ENCODE measurements at regions not wholly inside any gene's neighbourhood (a gene's known extent, or its start where the extent isn't known, plus 50 kb on each side); places are given as distances from the start of the nearest gene placed in this dataset.
"Not testable (repeated sequence)": the region's sequence is repeated elsewhere in the genome, so short reads cannot be mapped to it uniquely, and the experiment has no call there.

GRCh38 chr9:38487418-38488155 is 63.3 kb upstream of the IGFBPL1 start:
- not testable (repeated sequence) for TF ChIP-seq CTCF (IDR thresholded peaks at IDR 0.05; ENCODE audit: poor library complexity, severe bottlenecking); POLR2AphosphoS5 (IDR thresholded peaks at IDR 0.05)
